GM12875 (cell line): ENCODE measurements at regions not wholly inside any gene's neighbourhood (a gene's known extent, or its start where the extent isn't known, plus 50 kb on each side); places are given as distances from the start of the nearest gene placed in this dataset.

Experiments used
- H3K4me3 ChIP-seq: one replicate; pipeline ENCODE4 v1.5.1; 2011; ENCODE audit warnings: low read depth, low read length, control low read depth
- CTCF ChIP-seq: IDR thresholded peaks from 2 replicates; pipeline ENCODE4 v1.5.1; 2011; ENCODE audit warnings: low read depth, mild to moderate bottlenecking, control low read depth, inconsistent platforms, low read length, moderate library complexity, borderline replicate concordance; ENCODE audit not compliant: insufficient read depth

- H3K4me3 ChIP-seq: no peak overlapping the region
- TF ChIP-seq CTCF: no peak
Measured at GRCh38 chr16:76162046-76162445, 115.2 kb upstream of the CNTNAP4 start.

GRCh38 chr16:76164970-76165558 is 112.1 kb upstream of the CNTNAP4 start:
- H3K4me3 ChIP-seq: no peak overlapping the region
- no peak for TF ChIP-seq CTCF

GRCh38 chr16:76175718-76176117 is 101.5 kb upstream of the CNTNAP4 start:
- no peak overlapping the region for H3K4me3 ChIP-seq
- no peak for TF ChIP-seq CTCF

GRCh38 chr16:76176153-76176552 is 101.0 kb upstream of the CNTNAP4 start:
- TF ChIP-seq CTCF: no peak
- H3K4me3 ChIP-seq: no peak overlapping the region

GRCh38 chr16:76176616-76177015 is 100.6 kb upstream of the CNTNAP4 start:
- no peak overlapping the region for H3K4me3 ChIP-seq
- TF ChIP-seq CTCF: no peak

GRCh38 chr16:76182041-76182635 is 95.1 kb upstream of the CNTNAP4 start:
- H3K4me3 ChIP-seq: no peak overlapping the region
- no peak for TF ChIP-seq CTCF

GRCh38 chr16:76183647-76184046 is 93.6 kb upstream of the CNTNAP4 start:
- TF ChIP-seq CTCF: no peak
- no peak overlapping the region for H3K4me3 ChIP-seq
